ENCODE measurements at regions not wholly inside any gene's neighbourhood (a gene's known extent, or its start where the extent isn't known, plus 50 kb on each side); places are given as distances from the start of the nearest gene placed in this dataset.

GRCh38 chr20:60136645-60137401 is 178.6 kb downstream of the CDH26 start:
- TF ChIP-seq CTCF (conservative IDR thresholded peaks at IDR 0.05) (no peak), ZFX (IDR thresholded peaks at IDR 0.05) (no peak)
- no peak overlapping the region for H3K27ac ChIP-seq

DNA sequence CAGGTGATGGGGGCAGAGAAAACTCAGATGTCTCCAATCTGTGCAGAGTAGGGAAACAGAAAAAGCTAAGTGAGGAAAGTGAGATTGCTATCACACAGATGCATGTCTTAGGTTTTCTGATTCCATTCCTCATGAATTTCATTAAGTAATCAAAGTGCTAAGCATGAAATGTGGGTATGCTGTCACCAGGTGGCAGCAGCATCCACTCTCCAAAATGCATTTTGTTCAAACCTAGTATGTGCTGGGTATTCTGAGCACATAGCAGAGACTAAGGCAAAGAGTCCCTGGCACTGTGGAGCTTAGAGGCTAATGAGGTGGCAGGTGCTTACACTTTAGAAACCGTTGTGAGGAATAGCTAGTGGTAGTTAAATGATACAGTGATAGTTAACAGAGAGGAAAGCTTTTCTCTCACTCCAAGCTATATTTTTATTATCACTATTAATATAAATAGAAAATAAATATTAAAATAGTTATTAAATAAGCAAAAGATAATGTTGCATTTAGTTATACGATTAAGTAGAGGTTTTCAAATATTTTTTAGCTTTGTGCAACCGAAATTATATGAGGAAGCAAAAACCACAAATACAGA is 179.5 kb downstream of the CDH26 start:
- peak overlapping the region; percentile 45; the same call in 1 of the 2 replicates for H3K27ac ChIP-seq
- TF ChIP-seq ZFX (IDR thresholded peaks at IDR 0.05) (no peak), CTCF (conservative IDR thresholded peaks at IDR 0.05) (peak; percentile 81)

GRCh38 chr20:60138256-60139220 is 180.3 kb downstream of the CDH26 start:
- H3K27ac ChIP-seq, result peak overlapping the region; percentile 45
- TF ChIP-seq CTCF (conservative IDR thresholded peaks at IDR 0.05), result no peak
- TF ChIP-seq ZFX (IDR thresholded peaks at IDR 0.05), result no peak

GRCh38 chr20:60139663-60140446 is 181.6 kb downstream of the CDH26 start:
- no peak overlapping the region for H3K27ac ChIP-seq
- TF ChIP-seq CTCF (conservative IDR thresholded peaks at IDR 0.05) (no peak), ZFX (IDR thresholded peaks at IDR 0.05) (no peak)

DNA sequence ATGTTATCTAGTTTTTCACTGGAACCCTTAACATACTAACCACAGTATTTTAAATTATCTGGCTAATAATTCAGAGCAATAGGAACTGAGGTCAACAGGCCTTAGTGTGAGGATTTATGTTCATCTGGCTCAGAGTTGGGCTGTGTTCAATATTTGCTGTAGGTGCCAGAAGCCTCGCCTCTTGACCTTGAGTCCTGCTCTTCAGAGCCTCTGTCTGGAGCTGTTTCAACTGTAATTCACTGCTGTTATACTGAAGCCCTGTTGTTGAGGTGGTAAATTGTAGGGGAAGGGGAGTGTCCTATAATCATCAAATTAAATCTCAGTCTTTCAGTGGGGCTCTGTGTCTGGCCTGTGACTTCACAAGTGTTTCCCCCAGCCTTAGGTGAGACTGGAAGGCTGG is 184.4 kb downstream of the CDH26 start:
- H3K27ac ChIP-seq, result no peak overlapping the region
- no peak for TF ChIP-seq ZFX (IDR thresholded peaks at IDR 0.05)
- no peak for TF ChIP-seq CTCF (conservative IDR thresholded peaks at IDR 0.05)

- no peak overlapping the region for H3K27ac ChIP-seq
- TF ChIP-seq CTCF (conservative IDR thresholded peaks at IDR 0.05), result no peak
- no peak for TF ChIP-seq ZFX (IDR thresholded peaks at IDR 0.05)
Observed at GRCh38 chr20:60143261-60143842, 185.1 kb downstream of the CDH26 start.
